GM19463 (cell line): ENCODE measurements at regions not wholly inside any gene's neighbourhood (a gene's known extent, or its start where the extent isn't known, plus 50 kb on each side); places are given as distances from the start of the nearest gene placed in this dataset.
"Not testable (repeated sequence)": the region's sequence is repeated elsewhere in the genome, so short reads cannot be mapped to it uniquely, and the experiment has no call there.

Source experiments
- ATAC-seq: cut with Tn5 transposase; IDR thresholded peaks from one replicate; pipeline ENCODE4 v1.9.1; 2021; ENCODE audit warnings: mild to moderate bottlenecking, moderate library complexity; ENCODE audit not compliant: unreplicated experiment

DNA sequence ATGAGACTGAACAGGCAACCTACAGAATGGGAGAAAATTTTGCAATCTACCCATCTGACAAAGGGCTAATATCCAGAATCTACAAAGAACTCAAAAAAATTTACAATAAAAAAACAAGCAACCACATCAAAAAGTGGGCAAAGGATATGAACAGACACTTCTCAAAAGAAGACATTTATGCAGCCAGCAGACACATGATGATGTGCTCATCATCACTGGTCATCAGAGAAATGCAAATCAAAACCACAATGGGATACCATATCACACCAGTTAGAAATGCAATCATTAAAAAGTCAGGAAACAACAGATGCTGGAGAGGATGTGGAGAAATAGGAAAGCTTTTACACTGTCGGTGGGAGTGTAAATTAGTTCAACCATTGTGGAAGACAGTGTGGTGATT, 51.7 kb upstream of the PAXBP1 start:
- not testable (repeated sequence) for ATAC-seq

DNA sequence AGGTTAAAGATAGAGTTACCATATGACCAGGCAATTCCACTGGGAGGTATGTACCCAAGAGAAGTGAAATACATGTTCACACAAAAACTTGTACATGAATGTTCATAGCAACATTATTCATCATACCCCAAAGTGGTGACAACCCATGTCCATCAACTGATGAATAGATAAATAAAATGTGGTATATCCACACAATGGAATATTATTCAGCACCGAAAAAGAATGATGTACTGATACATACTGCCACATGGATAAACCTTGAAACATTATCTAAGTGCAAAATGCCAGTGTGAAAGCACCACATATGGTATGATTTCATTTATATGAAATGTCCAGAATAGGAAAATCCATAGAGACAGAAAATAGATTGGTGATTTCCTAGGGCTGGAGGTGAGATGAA, 53.4 kb upstream of the PAXBP1 start:
- no peak for ATAC-seq

DNA sequence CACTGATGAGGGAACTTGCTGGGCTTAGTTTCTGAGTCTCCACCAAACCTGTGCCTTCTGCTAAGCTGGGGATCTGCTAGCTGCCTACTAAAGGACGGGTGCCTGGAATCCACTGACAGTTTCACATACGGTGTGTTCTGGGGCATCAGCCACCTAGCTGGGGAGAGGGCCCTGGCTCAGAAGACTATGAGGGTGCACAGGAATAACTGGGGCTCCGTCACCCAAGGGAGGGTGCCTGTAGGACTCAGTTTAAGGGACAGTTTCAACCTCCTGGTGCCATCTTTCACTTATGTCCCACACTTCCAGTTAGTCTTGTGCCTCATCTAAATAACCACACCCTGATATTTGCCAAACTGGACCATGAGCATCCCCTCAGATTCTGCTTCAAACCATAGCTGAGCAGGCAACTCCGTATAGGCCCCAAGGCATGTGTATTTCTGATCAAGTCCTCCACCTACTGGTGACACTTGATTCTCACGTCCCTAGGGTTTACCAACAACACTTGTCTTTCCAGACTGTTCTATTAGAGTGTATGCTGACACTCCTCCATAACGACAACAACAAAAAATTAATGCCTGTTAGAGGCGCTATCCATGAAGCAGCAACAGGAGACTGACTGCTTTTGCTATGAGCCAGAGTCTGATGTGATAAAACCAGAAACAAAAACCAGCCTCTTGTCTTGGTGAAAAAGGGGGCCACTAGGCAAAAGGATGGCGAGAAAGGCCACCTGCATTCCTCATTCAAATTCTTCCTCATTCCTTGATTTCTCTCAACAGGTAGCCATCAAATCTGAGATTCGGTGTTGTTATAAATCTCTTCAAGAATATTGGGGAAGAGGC, 55.0 kb upstream of the PAXBP1 start:
- ATAC-seq: peak; percentile 50

DNA sequence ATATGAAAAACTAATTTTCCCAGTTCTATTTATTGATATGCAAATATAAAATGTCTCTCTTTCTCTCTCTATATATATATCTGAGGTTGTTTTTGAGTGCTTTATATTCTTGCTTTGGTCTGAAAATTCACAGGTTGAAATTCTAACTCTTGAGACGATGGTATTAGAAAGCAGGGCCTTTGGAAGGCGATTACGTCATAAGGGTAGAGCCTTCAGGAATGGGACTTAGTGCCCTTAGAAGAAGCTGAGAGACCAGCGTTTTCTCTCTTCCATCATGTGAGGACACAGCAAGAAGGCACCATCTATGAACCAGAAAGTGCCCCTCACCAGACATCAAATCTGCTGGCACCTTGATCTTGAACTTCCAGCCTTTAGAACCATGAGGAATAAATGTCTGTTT, 57.4 kb upstream of the PAXBP1 start:
- ATAC-seq: no peak

DNA sequence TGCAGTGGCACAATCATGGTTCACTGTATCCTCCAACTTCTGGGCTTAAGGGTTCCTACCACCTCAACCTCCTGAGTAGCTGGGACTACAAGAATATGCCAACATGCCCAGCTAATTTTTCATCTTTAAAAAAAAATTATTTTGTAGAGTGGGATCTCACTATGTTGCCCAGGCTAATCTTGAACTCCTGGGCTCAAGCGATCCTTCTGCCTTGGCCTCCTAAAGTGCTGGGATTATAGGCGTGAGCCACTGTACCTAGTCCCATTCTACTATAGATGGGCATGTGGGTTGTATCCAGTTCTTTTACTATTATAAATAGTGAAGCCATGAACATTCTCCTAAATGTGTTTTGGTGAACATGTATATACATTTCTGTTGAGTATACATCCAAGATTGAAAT, 57.9 kb upstream of the PAXBP1 start:
- no peak for ATAC-seq

DNA sequence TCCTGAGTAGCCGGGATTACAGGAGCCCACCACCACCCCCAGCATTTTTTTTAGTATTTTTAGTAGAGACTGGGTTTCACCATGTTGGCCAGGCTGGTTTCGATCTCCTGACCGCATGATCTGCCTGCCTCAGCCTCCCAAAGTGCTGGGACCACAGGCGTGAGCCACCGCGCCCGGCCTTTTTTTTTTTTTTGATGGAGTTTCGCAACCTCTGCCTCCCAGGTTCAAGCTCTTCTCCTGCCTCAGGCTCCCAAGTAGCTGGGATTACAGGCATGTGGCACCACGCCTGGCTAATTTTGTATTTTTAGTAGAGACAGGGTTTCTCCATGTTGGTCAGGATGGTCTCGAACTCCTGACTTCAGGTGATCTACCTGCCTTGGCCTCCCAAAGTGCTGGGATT, 60.2 kb upstream of the PAXBP1 start:
- not testable (repeated sequence) for ATAC-seq

DNA sequence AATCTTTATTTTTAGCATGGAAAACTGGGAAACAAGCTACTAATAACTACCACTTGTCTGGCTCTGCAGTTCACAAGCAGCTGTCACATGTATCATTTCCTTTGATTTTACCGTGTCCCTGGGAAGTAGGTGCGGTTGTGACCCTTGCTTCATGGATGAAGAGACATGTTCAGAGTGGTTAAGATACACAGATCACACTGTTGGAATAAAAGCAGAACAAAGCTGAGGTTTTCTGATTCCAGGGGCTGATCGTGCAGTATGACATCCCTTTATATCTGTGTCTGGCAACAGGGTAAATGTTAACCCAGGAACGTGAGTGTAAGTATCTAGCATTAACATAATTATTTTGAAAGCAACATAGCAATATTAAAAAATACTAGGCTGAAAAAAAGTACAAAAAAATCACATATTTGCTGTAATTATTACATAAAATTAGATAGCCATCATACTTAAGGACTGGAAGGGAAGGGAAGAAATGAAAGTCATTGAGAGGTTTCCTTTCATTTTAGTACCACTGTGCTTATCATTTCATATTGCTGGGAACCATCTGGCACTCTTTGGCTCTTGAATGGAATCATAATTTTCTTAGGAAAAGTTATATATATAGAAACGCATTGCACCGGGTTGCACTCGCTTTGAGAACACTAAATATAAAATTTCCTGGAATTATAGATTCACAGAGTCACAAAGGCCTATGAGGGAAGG, 62.8 kb upstream of the PAXBP1 start:
- no peak for ATAC-seq

DNA sequence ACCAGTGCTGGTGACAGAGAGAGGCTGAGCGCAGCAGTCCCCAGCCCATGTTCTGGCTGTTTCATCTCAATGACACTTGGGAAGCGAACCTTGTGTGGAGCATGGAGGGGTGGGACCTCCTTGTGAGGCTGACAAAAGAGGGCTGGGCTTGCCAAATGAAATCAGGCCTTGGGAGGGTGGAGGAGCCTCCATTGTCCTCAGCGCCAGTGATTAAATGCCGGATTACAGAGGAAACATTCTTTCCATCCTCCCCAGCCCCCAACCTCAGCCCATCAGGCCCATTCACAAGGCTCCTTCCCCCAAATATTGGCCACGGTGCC, 63.3 kb upstream of the PAXBP1 start:
- ATAC-seq: no peak

DNA sequence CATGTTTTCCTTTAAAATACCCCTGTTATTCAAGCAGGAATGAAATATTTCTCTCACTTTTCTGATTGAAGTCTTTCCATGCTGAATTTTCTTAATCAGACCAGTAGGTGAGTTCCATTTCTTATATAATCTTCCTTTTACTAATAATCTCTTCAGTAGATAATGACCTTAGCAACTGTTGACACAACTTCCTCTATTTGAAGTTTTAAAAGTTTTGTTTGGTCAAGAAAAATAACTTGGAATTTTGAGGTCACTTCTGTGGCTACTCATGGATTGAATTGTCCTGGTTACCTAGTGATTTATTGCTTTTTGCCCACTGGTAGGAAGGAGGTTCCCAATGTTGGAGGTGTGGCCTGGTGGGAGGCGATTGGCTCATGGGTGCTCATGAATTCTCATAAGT, 70.6 kb upstream of the PAXBP1 start:
- no peak for ATAC-seq

DNA sequence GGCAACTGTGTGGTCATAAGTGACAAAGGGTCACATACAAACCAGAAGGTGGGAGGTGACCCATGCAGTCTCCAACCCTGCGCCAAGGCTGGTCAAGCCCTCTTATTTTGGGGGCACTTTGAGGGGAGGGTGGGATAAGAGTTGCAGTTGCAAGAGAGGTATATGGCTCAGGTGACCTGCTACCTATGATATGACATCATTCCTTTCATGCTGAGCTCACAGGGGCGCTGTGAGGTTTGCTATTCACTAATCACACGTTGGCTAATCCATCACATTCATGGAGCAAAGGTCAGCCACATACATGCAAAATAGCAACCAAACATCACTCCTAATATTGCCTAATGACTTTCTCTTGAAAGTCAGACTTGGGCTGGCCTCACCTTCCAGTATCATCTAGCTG, 72.0 kb upstream of the PAXBP1 start:
- ATAC-seq: no peak

DNA sequence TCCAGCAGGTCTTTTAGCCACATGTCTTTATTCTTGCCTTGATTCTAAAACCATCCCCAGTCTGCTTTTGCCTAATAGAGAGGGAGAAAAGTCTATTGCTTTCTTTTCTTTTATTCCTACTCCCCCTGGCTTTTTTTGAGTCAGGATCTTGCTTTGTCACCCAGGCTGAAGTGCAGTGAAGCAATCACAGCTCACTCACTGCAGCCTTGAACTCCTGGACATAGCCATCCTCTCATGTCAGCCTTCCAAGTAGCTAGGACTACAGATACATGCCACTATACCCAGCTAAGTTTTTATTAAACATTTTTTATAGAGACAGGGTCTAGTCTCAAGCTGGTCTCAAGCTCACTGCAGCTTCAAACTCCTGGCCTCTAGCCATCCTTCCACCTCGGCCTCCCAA, 72.5 kb upstream of the PAXBP1 start:
- no peak for ATAC-seq

DNA sequence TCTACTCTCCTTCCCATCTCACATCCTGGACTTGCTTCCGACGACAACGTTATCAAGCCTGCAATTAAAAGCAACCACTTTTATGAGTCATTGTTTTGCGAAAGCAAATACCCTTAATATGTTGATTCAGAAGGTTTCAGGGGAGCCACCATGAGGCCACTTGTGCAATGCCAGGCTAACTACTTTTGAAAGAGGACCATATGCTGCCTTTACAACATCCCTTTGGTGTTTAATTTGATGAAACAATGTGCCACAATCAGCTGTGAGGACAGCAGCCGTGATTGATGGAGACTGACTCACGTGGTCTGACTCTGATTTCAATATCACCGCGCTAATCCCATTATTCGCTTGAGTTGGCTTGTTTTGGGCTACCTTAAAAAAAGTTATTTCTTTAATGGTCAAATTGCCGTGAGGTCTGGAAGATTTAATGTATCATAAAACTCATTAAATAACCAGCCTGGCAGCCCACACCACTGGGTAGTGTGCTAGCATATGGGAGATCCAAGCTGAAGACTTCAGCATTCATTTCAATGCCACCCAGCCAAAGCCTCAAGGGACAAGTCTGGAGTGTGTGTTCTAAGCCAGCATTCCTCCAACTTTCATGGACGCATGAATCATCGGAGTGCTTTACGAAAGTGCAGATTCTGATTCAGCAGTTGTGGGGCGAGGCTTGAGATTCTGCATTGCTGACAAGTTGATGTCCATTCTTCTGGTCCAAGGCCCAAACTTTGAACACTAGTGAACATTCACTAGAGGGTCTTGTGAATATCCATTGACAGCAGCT, 73.3 kb upstream of the PAXBP1 start:
- ATAC-seq: no peak

DNA sequence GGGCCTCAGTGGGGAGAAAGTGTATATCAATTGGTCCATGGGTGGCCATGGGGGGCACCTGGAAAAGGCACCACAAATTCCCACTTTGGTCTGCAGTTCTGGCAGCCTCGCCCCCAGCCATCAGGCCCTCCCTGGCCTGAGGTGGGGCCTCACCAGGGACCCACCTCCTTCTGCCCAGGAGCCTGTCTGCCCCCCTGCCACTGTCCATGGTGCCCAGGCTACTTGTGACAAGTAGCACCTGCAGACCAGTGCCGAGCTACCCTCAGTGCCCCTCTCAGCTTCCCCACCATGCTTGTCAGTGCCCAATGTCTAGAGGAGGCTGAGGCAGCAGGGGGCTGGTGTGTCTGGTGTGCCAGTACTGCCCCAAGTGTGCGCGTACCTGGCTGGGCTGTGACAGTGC, 87.1 kb upstream of the PAXBP1 start:
- no peak for ATAC-seq

DNA sequence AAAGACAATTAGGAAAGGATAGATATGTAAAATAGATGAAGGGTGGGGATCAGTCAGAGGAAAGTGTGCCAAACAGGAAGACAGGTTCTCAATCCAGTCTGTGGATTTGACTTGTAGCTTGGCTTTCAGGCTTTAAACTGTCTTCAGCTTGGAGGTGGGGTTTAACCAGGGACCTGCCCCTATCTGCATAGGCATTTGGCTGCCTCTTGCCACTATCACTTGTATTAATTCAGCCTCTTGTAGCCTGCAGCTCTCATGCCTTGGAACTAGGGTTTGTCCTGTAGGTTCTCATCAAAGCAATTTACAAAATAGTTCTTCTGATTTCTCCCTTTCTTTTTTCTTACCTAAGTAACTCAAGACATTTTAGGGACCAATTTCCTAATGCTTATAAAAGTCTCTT, 88.8 kb upstream of the PAXBP1 start:
- no peak for ATAC-seq

DNA sequence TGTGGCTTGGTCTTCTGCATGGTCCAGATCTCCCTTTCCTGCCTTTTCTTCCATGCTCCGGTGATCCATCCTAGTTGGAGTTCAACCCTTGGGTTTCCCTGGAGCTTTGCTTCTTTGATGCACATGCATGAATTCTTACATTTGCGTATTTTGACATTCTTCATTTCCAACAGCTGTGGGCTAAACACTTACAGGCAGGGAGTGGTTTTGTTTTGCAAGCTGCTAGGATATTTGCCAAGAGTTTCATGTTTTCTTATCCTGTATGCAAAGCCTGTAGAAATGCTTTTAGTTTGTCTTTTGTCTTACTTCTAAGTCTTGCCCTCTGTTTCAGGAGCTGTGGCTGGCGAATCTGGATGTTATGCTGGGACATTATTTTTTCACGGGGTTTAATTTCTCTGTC, 90.3 kb upstream of the PAXBP1 start:
- no peak for ATAC-seq

DNA sequence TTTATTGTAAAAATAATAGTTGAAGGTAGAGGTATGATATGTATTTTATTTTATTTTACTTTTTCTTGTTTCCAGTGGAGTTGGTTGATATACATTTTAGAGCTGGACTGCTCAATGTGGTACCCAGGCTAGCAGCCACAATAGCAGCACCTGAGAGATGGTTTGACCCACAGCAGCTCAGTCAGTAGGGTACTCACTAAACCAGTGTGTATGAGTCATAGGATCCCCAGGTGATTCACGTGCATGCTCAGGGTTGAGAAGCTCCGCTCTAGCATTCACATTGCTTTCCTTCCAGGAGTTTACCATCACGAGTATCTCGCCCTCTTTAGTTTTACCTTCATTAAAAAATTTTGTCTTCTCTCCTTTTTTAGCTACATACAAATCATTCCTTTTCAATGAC, 96.0 kb upstream of the PAXBP1 start:
- ATAC-seq: no peak

DNA sequence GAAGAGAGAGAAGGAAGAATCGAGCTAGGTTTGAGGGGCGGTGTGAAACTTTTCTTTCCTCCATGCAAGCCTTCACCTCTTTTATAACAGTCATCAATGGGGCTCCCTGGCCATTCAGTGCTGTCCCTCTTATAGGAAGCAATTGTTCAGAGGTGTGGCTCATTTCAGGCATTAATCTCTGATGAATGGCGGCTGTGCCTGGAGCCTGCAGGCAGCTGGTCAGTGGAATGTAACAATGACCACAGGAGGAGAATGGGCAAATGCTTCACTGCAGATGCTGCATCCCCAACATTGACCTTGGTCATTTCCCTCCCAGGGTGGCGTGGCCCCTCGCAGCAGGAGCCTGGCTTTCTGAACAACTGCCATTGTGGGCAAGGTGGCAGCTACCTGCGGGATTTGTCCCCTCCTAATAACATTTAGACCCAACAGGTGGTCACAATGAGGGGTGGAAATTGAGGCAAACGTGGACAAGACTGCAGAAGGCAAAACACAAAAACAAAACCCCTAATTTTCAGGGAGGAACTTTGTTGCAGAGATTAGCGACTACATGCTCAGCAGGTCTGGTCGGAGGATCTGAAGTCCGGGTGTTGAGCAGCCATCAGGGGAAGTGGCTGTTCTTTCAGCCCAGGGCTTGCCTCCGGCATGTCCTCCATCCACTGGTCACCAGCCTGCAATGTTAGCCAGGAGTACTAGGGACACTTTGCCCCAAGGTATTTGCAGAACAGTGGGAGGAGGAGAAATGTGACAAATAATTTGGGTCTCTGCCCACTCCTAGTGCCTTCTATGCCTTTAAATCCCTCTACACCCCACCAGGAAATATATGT, 97.3 kb upstream of the PAXBP1 start:
- ATAC-seq: no peak

DNA sequence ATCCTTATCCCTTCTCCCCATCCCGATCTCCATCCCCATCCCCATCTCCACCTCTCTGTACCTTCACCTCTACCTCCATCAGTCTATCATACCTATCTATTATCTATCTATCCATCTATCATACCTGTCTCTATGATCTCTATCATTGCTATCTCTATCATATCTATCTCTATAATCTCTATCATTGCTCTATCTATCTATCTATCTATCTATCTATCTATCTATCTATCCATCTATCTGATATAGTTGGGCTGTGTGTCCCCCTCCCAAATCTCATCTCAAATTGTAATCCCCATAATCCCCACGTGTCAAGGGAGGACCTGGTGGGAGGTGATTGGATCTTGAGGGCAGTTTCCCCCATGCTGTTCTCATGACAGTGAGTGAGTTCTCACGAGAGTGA, 97.9 kb upstream of the PAXBP1 start:
- no peak for ATAC-seq

DNA sequence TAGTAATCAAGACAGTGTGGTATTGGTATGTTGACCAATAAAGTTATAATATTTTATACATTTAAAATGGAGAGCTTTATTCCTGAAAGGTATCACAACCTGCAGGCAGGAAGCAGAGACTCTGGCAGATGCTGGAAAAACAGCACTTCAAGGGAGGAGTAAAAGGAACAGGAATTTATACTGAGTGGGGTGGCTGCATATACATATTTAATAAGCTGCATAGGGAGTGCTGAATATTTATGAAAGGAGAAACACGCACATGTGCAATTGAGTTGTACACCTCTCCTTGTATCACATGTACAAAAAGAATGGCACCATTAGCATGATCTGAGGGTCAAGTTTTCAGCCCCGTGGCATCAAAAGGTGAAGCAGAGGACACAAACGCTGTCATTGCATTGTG, 104.9 kb upstream of the PAXBP1 start:
- no peak for ATAC-seq

DNA sequence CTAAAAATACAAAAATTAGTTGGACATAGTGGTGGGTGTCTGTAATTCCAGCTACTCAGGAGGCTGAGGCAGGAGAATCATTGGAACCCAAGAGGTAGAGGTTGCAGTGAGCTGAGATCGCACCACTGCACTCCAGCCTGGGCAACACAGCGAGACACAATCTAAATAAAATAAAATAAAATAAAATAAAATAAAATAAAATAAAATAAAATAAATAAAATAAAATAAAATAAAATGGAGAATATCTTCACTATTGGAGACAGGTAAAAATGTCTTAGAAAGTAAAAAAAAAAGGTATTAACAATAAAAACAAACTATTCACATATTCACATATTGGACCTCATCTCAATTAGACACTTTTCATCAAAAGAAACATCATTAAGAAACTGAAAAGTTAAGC, 106.3 kb upstream of the PAXBP1 start:
- ATAC-seq: not testable (repeated sequence)

DNA sequence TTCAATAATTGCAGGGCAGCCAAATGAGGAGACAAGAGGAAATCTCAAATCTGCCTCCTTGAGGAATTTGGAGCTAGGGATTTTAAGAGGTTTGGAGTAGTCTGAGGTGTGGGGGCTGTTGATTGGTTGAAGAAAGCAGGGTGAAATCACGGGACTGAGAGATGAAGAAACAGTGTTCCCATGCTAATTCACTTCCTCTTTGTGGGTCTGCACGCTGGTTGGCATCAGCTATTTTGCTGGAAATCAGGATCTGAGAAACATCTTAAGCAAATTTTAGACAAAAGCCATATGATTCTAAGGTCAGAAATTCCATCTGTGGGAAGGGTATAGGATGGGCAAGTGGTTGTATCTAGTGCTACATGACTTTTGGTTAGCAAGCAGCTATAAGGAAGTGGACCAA, 107.1 kb upstream of the PAXBP1 start:
- no peak for ATAC-seq
